GM19463 (cell line): ENCODE measurements at regions not wholly inside any gene's neighbourhood (a gene's known extent, or its start where the extent isn't known, plus 50 kb on each side); places are given as distances from the start of the nearest gene placed in this dataset.

Experiments
- ATAC-seq: cut with Tn5 transposase; IDR thresholded peaks from one replicate; pipeline ENCODE4 v1.9.1; 2021; ENCODE audit warnings: mild to moderate bottlenecking, moderate library complexity; ENCODE audit not compliant: unreplicated experiment

DNA sequence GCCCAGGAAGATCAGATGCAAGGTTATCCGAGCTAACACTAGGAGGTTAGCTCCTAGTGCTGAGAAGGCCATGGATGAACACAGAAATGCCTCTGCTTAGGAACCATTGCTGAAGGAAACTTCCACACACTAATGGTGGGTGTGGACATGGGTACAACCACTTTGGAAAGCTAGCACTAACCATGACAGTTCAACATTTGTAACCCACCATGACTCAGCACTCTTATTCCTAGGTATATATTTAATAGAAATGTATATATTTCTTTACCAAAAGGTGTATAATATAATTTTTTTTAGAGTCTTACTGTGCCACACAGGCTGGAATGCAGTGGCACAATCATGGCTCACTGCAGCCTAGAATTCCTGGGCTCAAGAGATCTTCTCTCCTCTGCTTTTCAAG lies 85.3 kb upstream of the BTBD3 start:
- ATAC-seq = no peak

- no peak for ATAC-seq
These were observed 84.8 kb upstream of the BTBD3 start for GRCh38 chr20:11832851-11833250.

GRCh38 chr20:11833825-11834224 lies 83.9 kb upstream of the BTBD3 start:
- no peak for ATAC-seq

DNA sequence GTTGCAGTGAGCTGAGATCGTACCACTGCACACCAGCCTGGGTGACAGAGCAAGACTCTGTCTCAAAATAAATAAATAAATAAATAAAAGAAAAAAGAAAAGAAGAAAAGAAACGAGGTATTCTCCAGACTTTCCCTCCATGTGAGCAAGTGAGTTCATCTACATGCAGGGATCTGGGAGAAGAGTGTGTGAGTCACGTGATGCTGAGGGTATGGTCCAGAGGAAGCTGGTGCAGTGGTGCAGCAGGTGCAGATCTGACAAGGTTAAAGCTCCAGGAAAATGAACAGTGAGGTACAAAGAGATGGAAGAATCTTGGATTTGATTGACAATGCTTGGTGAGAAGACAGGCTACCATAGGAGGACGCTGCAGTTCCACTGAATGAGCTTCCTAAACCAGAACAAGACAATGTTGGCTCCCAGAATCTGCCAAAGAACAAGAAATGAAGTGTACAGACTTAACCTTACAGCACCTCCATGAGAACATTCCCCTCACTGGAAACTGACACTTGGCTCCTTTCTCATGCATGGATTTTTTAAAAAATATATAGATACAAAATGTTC lies 79.5 kb upstream of the BTBD3 start:
- no peak for ATAC-seq

GRCh38 chr20:11841972-11842461 lies 75.7 kb upstream of the BTBD3 start:
- no peak for ATAC-seq

- no peak for ATAC-seq
These were observed 74.4 kb upstream of the BTBD3 start for GRCh38 chr20:11843289-11843688.

GRCh38 chr20:11844691-11845090 lies 73.0 kb upstream of the BTBD3 start:
- no peak for ATAC-seq

- ATAC-seq = no peak
These were observed 72.4 kb upstream of the BTBD3 start for GRCh38 chr20:11845340-11845739.

GRCh38 chr20:11846131-11846530 lies 71.6 kb upstream of the BTBD3 start:
- no peak for ATAC-seq

DNA sequence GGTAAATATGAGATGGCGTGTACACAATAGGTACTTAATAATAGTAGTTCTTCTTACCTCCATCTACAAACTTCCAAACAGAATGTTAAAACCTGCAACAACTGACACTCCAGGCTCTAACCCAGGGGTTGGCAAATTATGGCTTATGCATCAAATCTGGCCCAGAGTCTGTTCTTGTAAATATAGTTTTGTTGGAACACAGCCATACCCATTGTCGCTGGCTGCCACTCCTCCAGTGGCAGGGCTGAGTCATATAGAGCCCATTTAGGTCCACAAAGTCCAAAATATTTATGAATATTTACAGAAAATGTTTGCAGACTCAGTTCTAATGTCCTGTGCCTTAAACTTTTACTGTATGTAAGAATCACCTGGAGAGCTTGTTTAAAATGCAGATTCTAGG lies 69.9 kb upstream of the BTBD3 start:
- no peak for ATAC-seq

DNA sequence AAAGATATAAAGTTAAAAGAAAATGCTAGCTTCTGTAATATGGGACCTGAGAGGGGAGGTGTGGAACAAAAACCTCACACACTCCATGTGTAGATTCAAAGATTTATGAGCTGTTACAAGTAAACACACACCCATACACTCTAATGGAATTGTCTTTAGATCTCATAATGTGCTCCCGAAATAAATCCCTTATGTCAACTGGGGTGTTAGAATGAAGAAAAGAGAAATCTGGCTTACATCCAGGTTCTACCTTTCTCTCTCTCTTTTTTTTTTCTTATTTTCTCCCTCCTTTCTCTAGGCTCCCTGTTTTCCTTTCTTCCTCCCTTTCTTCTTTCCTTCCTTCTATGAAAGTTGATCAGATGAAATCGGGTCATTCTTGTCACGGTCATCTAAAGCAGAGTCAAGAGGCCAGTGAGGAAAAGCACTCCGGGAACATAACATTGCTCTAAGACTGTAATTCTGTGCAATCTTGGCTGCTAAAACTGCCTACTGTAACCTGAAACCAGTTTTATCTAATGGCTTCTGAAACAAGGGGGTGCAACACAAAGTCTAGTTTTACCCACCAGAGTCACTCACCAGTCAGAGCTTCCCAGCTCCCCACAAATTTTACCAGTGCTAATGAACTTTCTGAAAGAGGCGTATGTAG lies 68.3 kb upstream of the BTBD3 start:
- ATAC-seq = no peak

DNA sequence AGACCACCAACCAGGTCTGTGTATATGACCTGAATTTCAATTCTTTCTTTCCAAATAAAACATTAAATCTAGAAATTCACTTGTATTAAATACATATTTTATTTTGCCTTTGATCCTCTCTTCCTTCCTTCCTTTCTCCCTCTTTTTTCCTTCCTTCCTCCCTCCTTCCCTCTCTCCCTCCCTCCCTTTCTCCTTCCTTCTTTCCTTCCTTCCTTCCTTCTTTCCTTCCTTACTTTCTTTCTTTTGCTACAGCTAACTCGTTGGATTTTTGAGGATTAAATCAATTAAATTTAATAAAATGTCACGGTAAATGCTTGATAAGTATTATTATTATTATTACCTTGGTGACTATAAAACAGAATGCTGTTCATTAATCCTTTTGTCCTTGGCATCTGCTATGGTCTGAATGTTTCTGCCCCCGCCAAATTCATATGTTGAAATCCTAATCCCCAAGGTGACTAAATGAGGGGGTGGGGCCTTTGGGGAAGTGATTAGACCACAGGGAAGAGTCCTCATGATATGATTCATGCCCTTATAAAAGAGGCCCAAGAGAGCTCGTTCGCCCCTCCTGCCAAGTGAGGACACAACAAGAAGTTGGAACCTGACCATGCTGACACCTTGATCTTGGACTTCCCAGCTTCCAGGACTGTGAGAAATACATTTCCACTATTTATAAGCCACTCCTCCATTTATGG lies 67.6 kb upstream of the BTBD3 start:
- no peak for ATAC-seq

DNA sequence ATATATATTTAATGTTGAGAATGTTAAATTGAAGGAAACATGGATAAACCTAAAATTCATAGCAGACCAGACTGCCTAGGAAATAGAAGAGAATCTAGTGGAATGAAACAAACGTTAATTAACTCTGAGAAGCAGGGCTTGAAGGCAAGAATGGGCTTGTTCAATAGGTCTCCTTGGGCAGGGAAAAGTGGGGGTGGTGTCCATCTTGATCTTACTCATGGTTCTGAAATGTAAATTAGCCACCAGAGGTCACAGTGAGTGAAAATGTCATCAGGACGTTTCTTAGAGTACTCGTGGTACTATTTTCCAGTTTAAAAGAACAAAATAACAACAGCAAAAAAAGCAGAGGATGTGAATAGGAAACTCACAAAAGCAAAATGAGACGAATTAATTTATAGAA lies 66.8 kb upstream of the BTBD3 start:
- ATAC-seq = no peak

DNA sequence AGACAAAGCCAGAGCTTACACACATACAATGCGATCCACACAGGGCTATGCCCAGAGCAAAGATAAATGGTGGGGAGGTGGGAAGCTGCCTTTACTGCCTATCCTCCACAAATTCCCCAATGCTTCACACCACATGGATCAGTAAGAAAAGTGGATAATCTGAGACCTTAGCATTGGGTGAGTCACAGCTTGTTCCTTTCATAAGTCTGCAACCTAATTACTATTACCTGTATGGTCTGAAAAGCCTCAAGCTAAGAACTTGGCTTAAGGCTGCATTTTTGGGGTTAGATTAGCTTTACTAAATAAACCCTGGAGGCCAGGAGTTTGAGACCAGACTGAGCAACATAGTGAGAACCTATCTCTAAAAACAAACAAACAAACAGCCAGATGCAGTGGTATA lies 66.0 kb upstream of the BTBD3 start:
- no peak for ATAC-seq

DNA sequence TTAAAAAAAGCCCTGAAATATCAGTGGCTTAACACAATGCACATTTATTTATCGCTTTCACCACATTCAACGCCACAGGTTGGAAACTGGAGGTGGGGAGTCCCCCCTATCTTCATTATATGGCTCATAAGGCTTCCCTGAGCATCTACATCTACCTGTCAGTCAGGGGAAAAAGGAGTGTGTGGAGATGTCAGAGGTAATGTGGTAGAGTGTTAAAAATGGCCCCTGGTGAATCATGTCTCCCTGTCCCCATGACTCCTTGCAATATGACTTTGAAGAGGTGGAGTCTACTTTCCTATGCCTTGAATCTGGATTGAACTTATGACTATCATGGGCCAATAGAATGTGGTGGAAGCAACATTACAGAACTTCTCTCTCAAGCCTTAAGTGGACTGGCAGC lies 65.5 kb upstream of the BTBD3 start:
- no peak for ATAC-seq

DNA sequence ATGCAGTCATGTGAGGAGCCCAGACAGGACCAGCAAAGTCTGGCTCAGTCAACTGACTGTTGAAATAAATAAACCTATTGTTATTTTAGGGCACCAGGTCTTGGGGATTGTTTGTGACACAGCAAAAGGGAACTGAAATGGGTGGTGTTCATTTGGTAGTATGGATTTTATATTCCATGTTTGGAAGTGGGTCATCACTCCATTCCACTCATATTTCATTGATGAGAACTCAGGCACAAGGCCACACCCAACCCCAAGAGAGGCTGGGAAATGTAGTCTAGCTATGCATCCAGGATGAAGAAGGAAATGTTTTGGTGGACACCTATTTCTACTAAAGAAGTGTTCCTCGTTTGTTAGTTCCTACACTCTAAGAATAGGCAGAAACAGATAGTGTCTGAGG lies 64.9 kb upstream of the BTBD3 start:
- no peak for ATAC-seq

DNA sequence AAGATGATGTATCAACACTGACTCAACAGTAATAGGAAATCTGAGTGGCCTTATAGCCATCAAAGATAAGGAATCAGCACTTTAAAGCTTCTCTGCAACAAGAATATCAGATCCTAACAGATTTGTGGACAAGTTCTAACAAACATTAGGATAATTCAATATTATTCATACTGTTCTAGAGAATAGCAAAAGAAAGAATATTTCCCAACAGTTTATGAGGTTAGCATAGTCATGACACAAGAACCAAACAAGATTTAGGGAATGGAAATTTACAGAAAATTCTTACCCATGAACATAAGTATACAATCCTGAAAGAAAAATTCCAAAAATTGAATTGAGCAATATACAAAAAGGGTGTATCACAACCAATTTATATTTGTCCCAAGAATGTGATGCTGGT lies 64.3 kb upstream of the BTBD3 start:
- ATAC-seq = no peak

DNA sequence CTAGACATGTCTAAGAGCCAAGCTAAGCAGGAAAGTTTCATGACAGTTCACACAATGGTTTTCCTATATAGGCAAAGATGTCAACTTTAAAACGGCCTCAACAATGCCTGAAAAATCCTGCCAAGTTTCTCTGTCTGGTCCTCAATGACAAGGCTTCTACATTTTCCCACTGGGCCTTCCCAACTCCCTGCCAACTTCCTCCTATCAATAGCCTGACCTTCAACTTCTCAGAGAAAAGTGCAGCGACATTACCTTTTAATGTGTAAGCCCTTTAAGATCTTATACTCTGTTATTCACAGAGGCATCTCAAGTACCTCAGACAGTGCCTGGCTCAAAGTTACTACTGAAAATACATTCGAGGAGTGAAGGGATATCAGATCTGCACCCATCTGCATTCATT lies 56.2 kb upstream of the BTBD3 start:
- no peak for ATAC-seq

GRCh38 chr20:11867291-11867919 lies 50.3 kb upstream of the BTBD3 start:
- no peak for ATAC-seq
